GM23338 (cell line): ENCODE measurements at regions not wholly inside any gene's neighbourhood (a gene's known extent, or its start where the extent isn't known, plus 50 kb on each side); places are given as distances from the start of the nearest gene placed in this dataset.
"Not testable (repeated sequence)": the region's sequence is repeated elsewhere in the genome, so short reads cannot be mapped to it uniquely, and the experiment has no call there.

Source experiments
- ATAC-seq: fragments of 200-7000 bp; cut with Tn5 transposase; 3 replicates; pipeline ENCODE4 v1.9.1; 2020
- DNase-seq: peaks from one replicate; pipeline ENCODE4 v3.0.0-alpha.2; 2015; ENCODE audit warnings: low spot score
- H2AFZ ChIP-seq: fragments of 200-600 bp; sonication (generic); 2 replicates; pipeline ENCODE4 v1.8.0; 2016; ENCODE audit warnings: antibody characterized with exemption, mild to moderate bottlenecking, moderate library complexity
- H3F3A ChIP-seq: fragments of 200-600 bp; sonication (generic); replicated peaks from 2 replicates; pipeline ENCODE4 v1.8.0; 2017; ENCODE audit warnings: antibody characterized with exemption, mixed run types, low read depth
- H3K27ac ChIP-seq: fragments of 200-600 bp; sonication (generic); 2 replicates; pipeline ENCODE4 v1.6.1; 2016; ENCODE audit warnings: low read depth
- H3K27me3 ChIP-seq: fragments of 200-600 bp; sonication (generic); 2 replicates; pipeline ENCODE4 v1.8.0; 2016; ENCODE audit warnings: mild to moderate bottlenecking, mixed run types, moderate library complexity; ENCODE audit not compliant: insufficient read depth
- H3K36me3 ChIP-seq: fragments of 200-600 bp; sonication (generic); 2 replicates; pipeline ENCODE4 v1.8.0; 2016; ENCODE audit warnings: mild to moderate bottlenecking; ENCODE audit not compliant: insufficient read depth
- H3K4me1 ChIP-seq: fragments of 200-600 bp; sonication (generic); 2 replicates; pipeline ENCODE4 v1.8.0; 2016; ENCODE audit warnings: mild to moderate bottlenecking, moderate library complexity; ENCODE audit not compliant: insufficient read depth
- H3K4me2 ChIP-seq: fragments of 200-600 bp; sonication (generic); 2 replicates; pipeline ENCODE4 v1.7.1; 2017; ENCODE audit warnings: mixed run types
- H3K4me3 ChIP-seq: fragments of 200-600 bp; sonication (generic); 2 replicates; pipeline ENCODE4 v1.6.1; 2016; ENCODE audit warnings: mixed run types
- H3K79me2 ChIP-seq: fragments of 200-600 bp; sonication (generic); replicated peaks from 2 replicates; pipeline ENCODE4 v1.8.0; 2017; ENCODE audit warnings: mild to moderate bottlenecking; ENCODE audit not compliant: insufficient read depth
- H3K9me2 ChIP-seq: fragments of 200-600 bp; sonication (generic); 2 replicates; pipeline ENCODE4 v1.8.0; 2017; ENCODE audit not compliant: insufficient read depth
- H4K20me1 ChIP-seq: fragments of 200-600 bp; sonication (generic); replicated peaks from 2 replicates; pipeline ENCODE4 v1.8.0; 2017; ENCODE audit warnings: mild to moderate bottlenecking; ENCODE audit not compliant: insufficient read depth
- H3K27ac Mint-ChIP-seq: 2 replicates; pipeline ENCODE4 v1.8.0; 2020; ENCODE audit warnings: inconsistent platforms, mild to moderate bottlenecking, moderate library complexity, mixed read lengths
- H3K27me3 Mint-ChIP-seq: 3 replicates; pipeline ENCODE4 v1.8.0; 2022; ENCODE audit warnings: low read depth, mild to moderate bottlenecking, moderate library complexity, mixed read lengths, inconsistent platforms; ENCODE audit not compliant: insufficient read depth, poor library complexity
- H3K36me3 Mint-ChIP-seq: 3 replicates; pipeline ENCODE4 v1.8.0; 2021; ENCODE audit warnings: low read depth, mild to moderate bottlenecking, inconsistent platforms, moderate library complexity, mixed read lengths
- H3K4me1 Mint-ChIP-seq: 3 replicates; pipeline ENCODE4 v1.8.0; 2020; ENCODE audit warnings: mild to moderate bottlenecking, inconsistent platforms, mixed read lengths
- H3K4me3 Mint-ChIP-seq: 3 replicates; pipeline ENCODE4 v1.8.0; 2021; ENCODE audit warnings: moderate library complexity, mild to moderate bottlenecking, inconsistent platforms, mixed read lengths
- H3K9me3 Mint-ChIP-seq: 3 replicates; pipeline ENCODE4 v1.8.0; 2020; ENCODE audit warnings: moderate library complexity, mild to moderate bottlenecking, inconsistent platforms, mixed read lengths
- CREB1 ChIP-seq: fragments of 250-450 bp; sonication (Bioruptor Pico); IDR thresholded peaks from 2 replicates; pipeline ENCODE4 v1.5.0; 2020; ENCODE audit warnings: low read depth, mild to moderate bottlenecking, moderate library complexity
- EZH2phosphoT487 ChIP-seq: fragments of 200-600 bp; sonication (generic); IDR thresholded peaks from one replicate; pipeline ENCODE4 v1.8.1; 2018; ENCODE audit warnings: antibody characterized with exemption; ENCODE audit not compliant: unreplicated experiment
- JUNB ChIP-seq: IDR thresholded peaks from one replicate; pipeline ENCODE4 v1.6.1; 2016; ENCODE audit warnings: antibody characterized with exemption; ENCODE audit not compliant: unreplicated experiment
- NANOG ChIP-seq: IDR thresholded peaks from 2 replicates; pipeline ENCODE4 v1.6.1; 2016; ENCODE audit warnings: antibody characterized with exemption, borderline replicate concordance
- TF ChIP-seq, protein P1 (sequence below): fragments of 250-450 bp; sonication (Bioruptor Pico); IDR thresholded peaks from 2 replicates; pipeline ENCODE4 v1.5.0; 2020; ENCODE audit warnings: mild to moderate bottlenecking, moderate library complexity
- TF ChIP-seq, protein P2 (sequence below), 2 experiments: fragments of 200-600 bp in 1 of 2; sonication (generic) in 1 of 2; conservative IDR thresholded peaks; 2 replicates each; pipeline versions ENCODE4 v1.5.1 to v1.6.1; 2016 to 2017; ENCODE audit warnings: antibody characterized with exemption in 2 of 2, low read depth in 2 of 2, mild to moderate bottlenecking in 2 of 2, moderate library complexity in 1 of 2

DNA sequence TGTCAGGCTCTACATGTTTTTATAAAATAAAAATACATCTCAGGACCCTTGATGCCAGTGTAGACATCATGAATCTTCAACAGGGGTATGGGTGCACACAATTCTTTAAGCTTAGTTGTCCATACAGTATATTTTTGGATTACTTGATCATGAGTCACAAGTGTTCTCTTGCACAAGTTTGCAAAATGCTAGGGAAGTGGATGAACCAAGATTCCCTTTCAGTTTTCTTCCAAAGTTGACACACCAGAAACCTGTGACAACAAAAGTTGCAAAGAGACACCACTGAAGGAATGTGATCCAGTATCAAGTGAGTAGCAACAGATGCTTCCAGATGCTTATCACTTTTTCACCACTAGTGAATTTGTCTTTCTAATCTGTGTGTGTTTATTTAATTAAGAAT, 1021.2 kb downstream of the PCDH7 start (continued):
- TF ChIP-seq, protein P1, sequence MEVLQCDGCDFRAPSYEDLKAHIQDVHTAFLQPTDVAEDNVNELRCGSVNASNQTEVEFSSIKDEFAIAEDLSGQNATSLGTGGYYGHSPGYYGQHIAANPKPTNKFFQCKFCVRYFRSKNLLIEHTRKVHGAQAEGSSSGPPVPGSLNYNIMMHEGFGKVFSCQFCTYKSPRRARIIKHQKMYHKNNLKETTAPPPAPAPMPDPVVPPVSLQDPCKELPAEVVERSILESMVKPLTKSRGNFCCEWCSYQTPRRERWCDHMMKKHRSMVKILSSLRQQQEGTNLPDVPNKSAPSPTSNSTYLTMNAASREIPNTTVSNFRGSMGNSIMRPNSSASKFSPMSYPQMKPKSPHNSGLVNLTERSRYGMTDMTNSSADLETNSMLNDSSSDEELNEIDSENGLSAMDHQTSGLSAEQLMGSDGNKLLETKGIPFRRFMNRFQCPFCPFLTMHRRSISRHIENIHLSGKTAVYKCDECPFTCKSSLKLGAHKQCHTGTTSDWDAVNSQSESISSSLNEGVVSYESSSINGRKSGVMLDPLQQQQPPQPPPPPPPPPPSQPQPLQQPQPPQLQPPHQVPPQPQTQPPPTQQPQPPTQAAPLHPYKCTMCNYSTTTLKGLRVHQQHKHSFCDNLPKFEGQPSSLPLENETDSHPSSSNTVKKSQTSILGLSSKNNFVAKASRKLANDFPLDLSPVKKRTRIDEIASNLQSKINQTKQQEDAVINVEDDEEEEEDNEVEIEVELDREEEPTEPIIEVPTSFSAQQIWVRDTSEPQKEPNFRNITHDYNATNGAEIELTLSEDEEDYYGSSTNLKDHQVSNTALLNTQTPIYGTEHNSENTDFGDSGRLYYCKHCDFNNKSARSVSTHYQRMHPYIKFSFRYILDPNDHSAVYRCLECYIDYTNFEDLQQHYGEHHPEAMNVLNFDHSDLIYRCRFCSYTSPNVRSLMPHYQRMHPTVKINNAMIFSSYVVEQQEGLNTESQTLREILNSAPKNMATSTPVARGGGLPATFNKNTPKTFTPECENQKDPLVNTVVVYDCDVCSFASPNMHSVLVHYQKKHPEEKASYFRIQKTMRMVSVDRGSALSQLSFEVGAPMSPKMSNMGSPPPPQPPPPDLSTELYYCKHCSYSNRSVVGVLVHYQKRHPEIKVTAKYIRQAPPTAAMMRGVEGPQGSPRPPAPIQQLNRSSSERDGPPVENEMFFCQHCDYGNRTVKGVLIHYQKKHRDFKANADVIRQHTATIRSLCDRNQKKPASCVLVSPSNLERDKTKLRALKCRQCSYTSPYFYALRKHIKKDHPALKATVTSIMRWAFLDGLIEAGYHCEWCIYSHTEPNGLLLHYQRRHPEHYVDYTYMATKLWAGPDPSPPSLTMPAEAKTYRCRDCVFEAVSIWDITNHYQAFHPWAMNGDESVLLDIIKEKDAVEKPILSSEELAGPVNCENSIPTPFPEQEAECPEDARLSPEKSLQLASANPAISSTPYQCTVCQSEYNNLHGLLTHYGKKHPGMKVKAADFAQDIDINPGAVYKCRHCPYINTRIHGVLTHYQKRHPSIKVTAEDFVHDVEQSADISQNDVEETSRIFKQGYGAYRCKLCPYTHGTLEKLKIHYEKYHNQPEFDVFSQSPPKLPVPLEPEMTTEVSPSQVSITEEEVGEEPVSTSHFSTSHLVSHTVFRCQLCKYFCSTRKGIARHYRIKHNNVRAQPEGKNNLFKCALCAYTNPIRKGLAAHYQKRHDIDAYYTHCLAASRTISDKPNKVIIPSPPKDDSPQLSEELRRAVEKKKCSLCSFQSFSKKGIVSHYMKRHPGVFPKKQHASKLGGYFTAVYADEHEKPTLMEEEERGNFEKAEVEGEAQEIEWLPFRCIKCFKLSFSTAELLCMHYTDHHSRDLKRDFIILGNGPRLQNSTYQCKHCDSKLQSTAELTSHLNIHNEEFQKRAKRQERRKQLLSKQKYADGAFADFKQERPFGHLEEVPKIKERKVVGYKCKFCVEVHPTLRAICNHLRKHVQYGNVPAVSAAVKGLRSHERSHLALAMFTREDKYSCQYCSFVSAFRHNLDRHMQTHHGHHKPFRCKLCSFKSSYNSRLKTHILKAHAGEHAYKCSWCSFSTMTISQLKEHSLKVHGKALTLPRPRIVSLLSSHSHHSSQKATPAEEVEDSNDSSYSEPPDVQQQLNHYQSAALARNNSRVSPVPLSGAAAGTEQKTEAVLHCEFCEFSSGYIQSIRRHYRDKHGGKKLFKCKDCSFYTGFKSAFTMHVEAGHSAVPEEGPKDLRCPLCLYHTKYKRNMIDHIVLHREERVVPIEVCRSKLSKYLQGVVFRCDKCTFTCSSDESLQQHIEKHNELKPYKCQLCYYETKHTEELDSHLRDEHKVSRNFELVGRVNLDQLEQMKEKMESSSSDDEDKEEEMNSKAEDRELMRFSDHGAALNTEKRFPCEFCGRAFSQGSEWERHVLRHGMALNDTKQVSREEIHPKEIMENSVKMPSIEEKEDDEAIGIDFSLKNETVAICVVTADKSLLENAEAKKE (CRISPR knock-in tag) = no peak
- TF ChIP-seq JUNB (no peak), NANOG (no peak), CREB1 (no peak)
- TF ChIP-seq, protein P2, sequence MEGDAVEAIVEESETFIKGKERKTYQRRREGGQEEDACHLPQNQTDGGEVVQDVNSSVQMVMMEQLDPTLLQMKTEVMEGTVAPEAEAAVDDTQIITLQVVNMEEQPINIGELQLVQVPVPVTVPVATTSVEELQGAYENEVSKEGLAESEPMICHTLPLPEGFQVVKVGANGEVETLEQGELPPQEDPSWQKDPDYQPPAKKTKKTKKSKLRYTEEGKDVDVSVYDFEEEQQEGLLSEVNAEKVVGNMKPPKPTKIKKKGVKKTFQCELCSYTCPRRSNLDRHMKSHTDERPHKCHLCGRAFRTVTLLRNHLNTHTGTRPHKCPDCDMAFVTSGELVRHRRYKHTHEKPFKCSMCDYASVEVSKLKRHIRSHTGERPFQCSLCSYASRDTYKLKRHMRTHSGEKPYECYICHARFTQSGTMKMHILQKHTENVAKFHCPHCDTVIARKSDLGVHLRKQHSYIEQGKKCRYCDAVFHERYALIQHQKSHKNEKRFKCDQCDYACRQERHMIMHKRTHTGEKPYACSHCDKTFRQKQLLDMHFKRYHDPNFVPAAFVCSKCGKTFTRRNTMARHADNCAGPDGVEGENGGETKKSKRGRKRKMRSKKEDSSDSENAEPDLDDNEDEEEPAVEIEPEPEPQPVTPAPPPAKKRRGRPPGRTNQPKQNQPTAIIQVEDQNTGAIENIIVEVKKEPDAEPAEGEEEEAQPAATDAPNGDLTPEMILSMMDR (conservative IDR thresholded peaks at IDR 0.05; ENCODE audit: low read depth in 2 of 2) = no peak

DNA sequence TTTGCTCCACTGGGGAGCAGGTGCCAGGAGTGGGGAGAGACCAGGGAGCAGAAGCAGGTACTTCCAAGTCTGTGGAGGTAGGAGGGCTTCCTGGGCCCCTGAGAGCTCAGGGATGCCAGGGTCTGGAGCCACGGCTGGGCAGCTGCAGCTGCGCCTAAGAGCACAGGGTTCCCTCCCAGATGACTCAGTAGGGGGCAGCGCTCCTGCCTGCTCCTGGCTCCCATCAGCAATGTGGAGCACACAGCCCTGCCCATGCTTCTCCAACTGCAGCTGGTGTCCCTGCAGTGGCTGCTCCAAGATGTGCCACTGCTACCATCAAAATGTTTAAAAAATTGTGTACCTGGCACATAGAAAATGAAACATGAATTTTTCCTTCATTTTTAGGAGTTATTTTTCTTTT, 1028.2 kb downstream of the PCDH7 start:
- Histone ChIP-seq H3K79me2 (no peaks in the 10 kb centered on the region), H3K4me1 (no peaks in the 10 kb centered on the region), H3K4me3 (no peak overlapping the region), H3K9me2 (peaks cover 8% of the 10 kb centered on the region; the same call in 1 of the 2 replicates), H3K27ac (no peak overlapping the region), H3K27me3 (no peaks in the 10 kb centered on the region), H4K20me1 (no peaks in the 10 kb centered on the region), H2AFZ (no peak overlapping the region), H3K4me2 (no peak overlapping the region), H3F3A (no peaks in the 10 kb centered on the region), H3K36me3 (no peaks in the 10 kb centered on the region)
- peaks cover 3% of the 10 kb centered on the region; the same call in 2 of the 3 replicates for H3K36me3 Mint-ChIP-seq
- H3K27me3 Mint-ChIP-seq = no peaks in the 10 kb centered on the region
- DNase-seq = peak; percentile 23
- TF ChIP-seq EZH2phosphoT487 = no peak
- TF ChIP-seq, protein P2 (conservative IDR thresholded peaks at IDR 0.05; ENCODE audit: low read depth in 2 of 2) = peak in 1 of 2 experiments; percentile 41; a peak in 1 of 4 replicates
- H3K27ac Mint-ChIP-seq = no peak overlapping the region
- peaks cover 21% of the 10 kb centered on the region for H3K9me3 Mint-ChIP-seq
- peak; percentile 35; the same call in 1 of the 3 replicates for ATAC-seq
- no peaks in the 10 kb centered on the region for H3K4me1 Mint-ChIP-seq
- H3K4me3 Mint-ChIP-seq = no peak overlapping the region

DNA sequence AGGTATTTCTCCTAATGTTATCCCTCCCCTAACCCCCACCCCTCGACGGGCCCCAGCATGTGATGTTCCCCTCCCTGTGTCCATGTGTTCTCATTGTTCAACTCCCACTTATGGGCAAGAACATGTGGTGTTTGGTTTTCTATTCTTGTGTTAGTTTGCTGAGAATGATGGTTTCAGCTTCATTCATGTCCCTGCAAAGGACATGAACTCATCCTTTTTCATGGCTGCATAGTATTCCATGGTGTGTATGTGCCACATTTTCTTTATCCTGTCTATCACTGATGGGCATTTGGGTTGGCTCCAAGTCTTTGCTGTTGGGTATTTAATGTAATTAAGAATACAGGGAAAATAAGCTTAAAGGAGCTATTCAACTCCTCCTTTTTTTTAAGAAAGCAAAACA, 1030.4 kb downstream of the PCDH7 start:
- H3K4me1 Mint-ChIP-seq, H2AFZ ChIP-seq, H3K27me3 ChIP-seq, H3K4me2 ChIP-seq, H3K79me2 ChIP-seq, H3K4me3 Mint-ChIP-seq, DNase-seq, H3K36me3 ChIP-seq, H4K20me1 ChIP-seq, H3K4me3 ChIP-seq, H3K27ac ChIP-seq, H3K27me3 Mint-ChIP-seq, H3K27ac Mint-ChIP-seq, ATAC-seq, H3K9me2 ChIP-seq, H3K4me1 ChIP-seq, H3K36me3 Mint-ChIP-seq, H3F3A ChIP-seq: not testable (repeated sequence)
- peaks cover 21% of the 10 kb centered on the region for H3K9me3 Mint-ChIP-seq
